CD4-positive, alpha-beta T cell (primary cell): ENCODE measurements at regions not wholly inside any gene's neighbourhood (a gene's known extent, or its start where the extent isn't known, plus 50 kb on each side); places are given as distances from the start of the nearest gene placed in this dataset.

Experiments used
- ATAC-seq: fragments of 200-7000 bp; cut with Tn5 transposase; one replicate; pipeline ENCODE4 v1.10.0; 2022; ENCODE audit warnings: mild to moderate bottlenecking; ENCODE audit not compliant: poor library complexity
- CTCF ChIA-PET: fragments of 350-600 bp; sonication (Branson Sonifier 250); formaldehyde crosslinking; loops from one replicate; lab custom pipeline; 2021; ENCODE audit warnings: antibody characterized with exemption, inconsistent platforms; lab: Charles Lee
- POLR2A ChIA-PET: fragments of 350-600 bp; sonication (Branson Sonifier 250); formaldehyde crosslinking; loops from one replicate; lab custom pipeline; 2021; ENCODE audit warnings: antibody characterized with exemption, inconsistent platforms; lab: Charles Lee
- DNase-seq, 14 experiments: peaks; one replicate each; pipeline ENCODE4 v3.0.0-alpha.2; 2013 to 2020; ENCODE audit warnings: mixed read lengths in 2 of 14
- H3K27ac ChIP-seq, 2 donors: one replicate each; pipeline versions ENCODE4 v1.5.1 to v1.7.0; 2013; ENCODE audit warnings: low read length in 2 of 2, low read depth in 1 of 2, mild to moderate bottlenecking in 1 of 2
- H3K27me3 ChIP-seq, 2 experiments: 1 replicate in 1 of 2; 2 replicates in 1 of 2; pipeline versions ENCODE4 v1.6.1 to v1.7.0; 2013; ENCODE audit warnings: low read length in 2 of 2, control low read depth in 1 of 2, mild to moderate bottlenecking in 1 of 2, moderate library complexity in 1 of 2; ENCODE audit not compliant: insufficient read depth in 2 of 2, control insufficient read depth in 1 of 2
- H3K36me3 ChIP-seq: one replicate; pipeline ENCODE4 v1.6.1; 2013; ENCODE audit warnings: low read length, control low read depth; ENCODE audit not compliant: insufficient read depth
- H3K4me1 ChIP-seq: one replicate; pipeline ENCODE4 v1.6.1; 2013; ENCODE audit warnings: low read length, control low read depth; ENCODE audit not compliant: insufficient read depth
- H3K4me3 ChIP-seq: one replicate; pipeline ENCODE4 v1.5.1; 2013; ENCODE audit warnings: mild to moderate bottlenecking, low read length, moderate library complexity
- H3K9me3 ChIP-seq, 2 experiments: 1 replicate in 1 of 2; 2 replicates in 1 of 2; pipeline versions ENCODE4 v1.6.1 to v1.7.0; 2013; ENCODE audit warnings: low read length in 2 of 2, mild to moderate bottlenecking in 2 of 2, control low read depth in 1 of 2, moderate library complexity in 1 of 2; ENCODE audit not compliant: control insufficient read depth in 1 of 2, insufficient read depth in 1 of 2
- H3K27ac Mint-ChIP-seq: one replicate; pipeline ENCODE4 v1.8.0; 2020; ENCODE audit warnings: mixed read lengths
- H3K27me3 Mint-ChIP-seq: one replicate; pipeline ENCODE4 v1.8.0; 2021; ENCODE audit warnings: mixed read lengths
- H3K36me3 Mint-ChIP-seq: one replicate; pipeline ENCODE4 v1.8.0; 2021; ENCODE audit warnings: low read depth, mixed read lengths
- H3K4me1 Mint-ChIP-seq: one replicate; pipeline ENCODE4 v1.8.0; 2021; ENCODE audit warnings: low read depth, mixed read lengths
- H3K4me3 Mint-ChIP-seq: one replicate; pipeline ENCODE4 v1.8.0; 2020; ENCODE audit warnings: mild to moderate bottlenecking, mixed read lengths
- H3K9me3 Mint-ChIP-seq: one replicate; pipeline ENCODE4 v1.8.0; 2020; ENCODE audit warnings: mixed read lengths
- intact Hi-C, 2 experiments: fragments of 100-400 bp; cut with DNase I in 1 of 2; cut with micrococcal nuclease in 1 of 2; formaldehyde crosslinking; loops; one replicate each; pipeline versions ENCODE4 v1.15.1 to v1.9.0; 2023 to 2025; cut with DNase I, micrococcal nuclease
- TF ChIP-seq, protein P1 (sequence below): fragments of 200-600 bp; IDR thresholded peaks from one replicate; pipeline ENCODE4 v1.8.0; 2022; ENCODE audit warnings: antibody characterized with exemption, mild to moderate bottlenecking

DNA sequence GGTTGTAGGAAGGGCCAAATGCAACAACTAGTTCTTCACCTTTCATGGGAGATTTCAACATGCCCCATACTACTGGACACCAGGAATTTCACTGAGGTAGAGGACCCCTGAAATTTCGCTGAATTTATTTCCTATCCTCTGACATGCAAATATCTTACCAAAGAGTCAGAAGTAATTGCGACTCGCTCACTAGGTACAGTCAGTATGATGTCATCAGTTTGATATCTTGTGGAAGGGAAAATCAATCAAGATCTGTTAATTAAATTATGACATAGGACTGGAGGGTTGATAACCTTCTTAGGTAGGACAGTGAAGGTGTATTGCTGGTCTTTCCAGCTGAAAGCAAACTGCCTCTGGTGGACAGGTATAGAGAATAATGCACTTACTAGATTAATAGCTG is 74.9 kb upstream of the TNIK start:
- no peaks in the 10 kb centered on the region for H3K9me3 ChIP-seq
- H3K27ac ChIP-seq = no peak overlapping the region
- no peak overlapping the region for H3K27ac Mint-ChIP-seq
- H3K4me3 ChIP-seq = no peak overlapping the region
- H3K36me3 ChIP-seq = no peaks in the 10 kb centered on the region
- H3K4me1 ChIP-seq = no peaks in the 10 kb centered on the region
- DNase-seq (no peak), ATAC-seq (no peak)
- no peaks in the 10 kb centered on the region for H3K36me3 Mint-ChIP-seq
- no peaks in the 10 kb centered on the region for H3K27me3 Mint-ChIP-seq
- no peaks in the 10 kb centered on the region for H3K27me3 ChIP-seq
- ChIA-PET CTCF (no interaction called here), POLR2A (no interaction called here)
- no peaks in the 10 kb centered on the region for H3K9me3 Mint-ChIP-seq
- intact Hi-C loops = no loop called here
- no peak overlapping the region for H3K4me3 Mint-ChIP-seq
- TF ChIP-seq, protein P1, sequence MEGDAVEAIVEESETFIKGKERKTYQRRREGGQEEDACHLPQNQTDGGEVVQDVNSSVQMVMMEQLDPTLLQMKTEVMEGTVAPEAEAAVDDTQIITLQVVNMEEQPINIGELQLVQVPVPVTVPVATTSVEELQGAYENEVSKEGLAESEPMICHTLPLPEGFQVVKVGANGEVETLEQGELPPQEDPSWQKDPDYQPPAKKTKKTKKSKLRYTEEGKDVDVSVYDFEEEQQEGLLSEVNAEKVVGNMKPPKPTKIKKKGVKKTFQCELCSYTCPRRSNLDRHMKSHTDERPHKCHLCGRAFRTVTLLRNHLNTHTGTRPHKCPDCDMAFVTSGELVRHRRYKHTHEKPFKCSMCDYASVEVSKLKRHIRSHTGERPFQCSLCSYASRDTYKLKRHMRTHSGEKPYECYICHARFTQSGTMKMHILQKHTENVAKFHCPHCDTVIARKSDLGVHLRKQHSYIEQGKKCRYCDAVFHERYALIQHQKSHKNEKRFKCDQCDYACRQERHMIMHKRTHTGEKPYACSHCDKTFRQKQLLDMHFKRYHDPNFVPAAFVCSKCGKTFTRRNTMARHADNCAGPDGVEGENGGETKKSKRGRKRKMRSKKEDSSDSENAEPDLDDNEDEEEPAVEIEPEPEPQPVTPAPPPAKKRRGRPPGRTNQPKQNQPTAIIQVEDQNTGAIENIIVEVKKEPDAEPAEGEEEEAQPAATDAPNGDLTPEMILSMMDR = no peak
- no peaks in the 10 kb centered on the region for H3K4me1 Mint-ChIP-seq

DNA sequence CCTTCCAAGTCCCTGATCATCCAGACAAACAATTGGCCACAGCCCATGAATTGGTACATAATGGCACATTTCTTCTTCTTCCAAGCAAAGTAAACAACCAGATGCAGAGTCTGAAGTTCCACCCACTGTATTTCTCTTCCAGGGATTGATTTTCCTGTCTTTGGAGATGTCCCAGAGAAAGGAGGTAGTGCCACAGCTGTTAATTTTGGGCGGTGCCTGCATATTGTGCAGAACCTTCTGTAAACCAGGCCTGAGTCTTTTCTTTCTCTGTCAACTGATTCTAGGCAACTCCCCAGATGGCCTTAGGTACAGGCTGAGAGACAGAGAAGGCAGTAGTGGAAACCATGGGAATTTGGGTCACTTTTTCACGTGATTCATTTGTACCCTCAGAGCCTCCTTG is 73.5 kb upstream of the TNIK start:
- no peaks in the 10 kb centered on the region for H3K9me3 Mint-ChIP-seq

DNA sequence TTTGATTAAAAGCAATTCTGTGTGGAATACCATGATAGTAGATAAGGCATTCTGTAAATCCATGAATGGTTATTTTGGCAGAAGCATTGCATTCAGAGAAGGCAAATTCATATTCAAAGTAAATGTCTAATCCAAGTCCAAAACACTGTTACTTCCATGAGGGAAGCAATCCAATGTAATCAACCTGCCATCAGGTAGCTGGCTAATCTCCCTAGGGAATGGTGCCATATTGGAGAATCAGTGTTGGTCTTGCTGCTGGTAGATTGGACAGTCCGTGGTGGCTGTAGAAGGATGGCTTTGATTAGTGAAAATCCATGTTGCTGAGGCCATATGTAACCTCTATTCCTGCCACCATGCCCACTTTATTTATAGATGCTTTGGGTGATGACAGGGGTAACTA is 72.1 kb upstream of the TNIK start:
- Histone ChIP-seq H3K27ac (no peak overlapping the region), H3K36me3 (no peaks in the 10 kb centered on the region), H3K9me3 (no peaks in the 10 kb centered on the region), H3K4me3 (no peak overlapping the region), H3K27me3 (no peaks in the 10 kb centered on the region), H3K4me1 (no peaks in the 10 kb centered on the region)
- intact Hi-C loops = no loop called here
- no peaks in the 10 kb centered on the region for H3K36me3 Mint-ChIP-seq
- no peaks in the 10 kb centered on the region for H3K27me3 Mint-ChIP-seq
- ChIA-PET CTCF (no interaction called here), POLR2A (no interaction called here)
- DNase-seq = no peak
- no peak overlapping the region for H3K4me3 Mint-ChIP-seq
- no peaks in the 10 kb centered on the region for H3K9me3 Mint-ChIP-seq
- H3K4me1 Mint-ChIP-seq = no peaks in the 10 kb centered on the region
- no peak for ATAC-seq
- TF ChIP-seq, protein P1 = no peak
- H3K27ac Mint-ChIP-seq = no peak overlapping the region

More for the DNA sequence above, 73.5 kb upstream of the TNIK start:
- no peak overlapping the region for H3K4me3 ChIP-seq
- no peaks in the 10 kb centered on the region for H3K36me3 Mint-ChIP-seq
- no peaks in the 10 kb centered on the region for H3K27me3 Mint-ChIP-seq
- no peak for DNase-seq
- CTCF ChIA-PET = no interaction called here
- POLR2A ChIA-PET = no interaction called here
- ATAC-seq = no peak
- H3K36me3 ChIP-seq = no peaks in the 10 kb centered on the region
- no peak overlapping the region for H3K4me3 Mint-ChIP-seq
- H3K4me1 Mint-ChIP-seq = no peaks in the 10 kb centered on the region
- no peaks in the 10 kb centered on the region for H3K4me1 ChIP-seq
- H3K27ac ChIP-seq = no peak overlapping the region
- H3K27me3 ChIP-seq = no peaks in the 10 kb centered on the region
- TF ChIP-seq, protein P1 = no peak
- no peaks in the 10 kb centered on the region for H3K9me3 ChIP-seq
- no peak overlapping the region for H3K27ac Mint-ChIP-seq
- intact Hi-C loops = no loop called here
